ENCODE measurements at regions not wholly inside any gene's neighbourhood (a gene's known extent, or its start where the extent isn't known, plus 50 kb on each side); places are given as distances from the start of the nearest gene placed in this dataset.
A peak's percentile ranks its signal among the peaks of the same experiment; 100 is the strongest.

GRCh38 chr16:10239640-10240039 lies 57.4 kb upstream of the GRIN2A start:
- Histone ChIP-seq H3F3A (replicated peaks; ENCODE audit: low read depth) (no peaks in the 10 kb centered on the region), H3K27me3 (ENCODE audit: insufficient read depth) (no peaks in the 10 kb centered on the region), H3K27ac (ENCODE audit: low read depth) (no peak overlapping the region), H2AFZ (0 out of 2 replicates have a peak overlapping the region, but pooled peaks have one; percentile 32), H3K4me2 (no peak overlapping the region), H3K79me2 (replicated peaks; ENCODE audit: insufficient read depth) (no peaks in the 10 kb centered on the region), H3K4me1 (ENCODE audit: insufficient read depth) (no peaks in the 10 kb centered on the region; the same call in 1 of the 2 replicates), H4K20me1 (replicated peaks; ENCODE audit: insufficient read depth) (no peaks in the 10 kb centered on the region), H3K36me3 (ENCODE audit: insufficient read depth) (no peaks in the 10 kb centered on the region), H3K4me3 (no peak overlapping the region), H3K9me2 (ENCODE audit: insufficient read depth) (0 out of 2 replicates have a peak, but pooled peaks cover 9% of the 10 kb centered on the region)
- ATAC-seq (no peak), DNase-seq (ENCODE audit: low spot score) (no peak)
- Mint-ChIP-seq H3K27ac (0 out of 2 replicates have a peak overlapping the region, but pooled peaks have one; percentile 18), H3K4me1 (peaks cover 11% of the 10 kb centered on the region), H3K4me3 (no peak overlapping the region), H3K9me3 (no peaks in the 10 kb centered on the region), H3K36me3 (ENCODE audit: low read depth) (no peaks in the 10 kb centered on the region), H3K27me3 (ENCODE audit: insufficient read depth, low read depth, poor library complexity) (peaks cover 3% of the 10 kb centered on the region)
- no peak for TF ChIP-seq ZNF331 (CRISPR knock-in tag; IDR thresholded peaks at IDR 0.05; ENCODE audit: low read depth)
- TF ChIP-seq POLR2AphosphoS5 (IDR thresholded peaks at IDR 0.05; ENCODE audit: low read depth): no peak
- TF ChIP-seq EZH2phosphoT487 (IDR thresholded peaks at IDR 0.05; ENCODE audit: unreplicated experiment): no peak
- no peak for TF ChIP-seq ETS1 (IDR thresholded peaks at IDR 0.05)
- TF ChIP-seq JUNB (IDR thresholded peaks at IDR 0.05; ENCODE audit: unreplicated experiment): no peak
- TF ChIP-seq STAT1 (IDR thresholded peaks at IDR 0.05; ENCODE audit: unreplicated experiment): no peak
- TF ChIP-seq EZH2 (IDR thresholded peaks at IDR 0.05; ENCODE audit: low read depth, unreplicated experiment): no peak
- TF ChIP-seq CTCF (conservative IDR thresholded peaks at IDR 0.05; ENCODE audit: low read depth in 2 of 2): no peak
- TF ChIP-seq REST (IDR thresholded peaks at IDR 0.05; ENCODE audit: unreplicated experiment): no peak
- no peak for TF ChIP-seq ZNF462 (CRISPR knock-in tag; IDR thresholded peaks at IDR 0.05)
- no peak for TF ChIP-seq NANOG (IDR thresholded peaks at IDR 0.05; ENCODE audit: borderline replicate concordance)
- no peak for TF ChIP-seq ZNF114 (CRISPR knock-in tag; IDR thresholded peaks at IDR 0.05)
- no peak for TF ChIP-seq CREB1 (CRISPR knock-in tag; IDR thresholded peaks at IDR 0.05; ENCODE audit: low read depth)

All from GM23338 (cell line).